Non-pigmented ciliary epithelial cell (primary cell): ENCODE measurements at regions not wholly inside any gene's neighbourhood (a gene's known extent, or its start where the extent isn't known, plus 50 kb on each side); places are given as distances from the start of the nearest gene placed in this dataset.
A peak's percentile ranks its signal among the peaks of the same experiment; 100 is the strongest.
"Not testable (repeated sequence)": the region's sequence is repeated elsewhere in the genome, so short reads cannot be mapped to it uniquely, and the experiment has no call there.

Source experiments
- DNase-seq: peaks from one replicate; pipeline ENCODE4 v3.0.0-alpha.2; 2010; ENCODE audit warnings: low read depth

DNA sequence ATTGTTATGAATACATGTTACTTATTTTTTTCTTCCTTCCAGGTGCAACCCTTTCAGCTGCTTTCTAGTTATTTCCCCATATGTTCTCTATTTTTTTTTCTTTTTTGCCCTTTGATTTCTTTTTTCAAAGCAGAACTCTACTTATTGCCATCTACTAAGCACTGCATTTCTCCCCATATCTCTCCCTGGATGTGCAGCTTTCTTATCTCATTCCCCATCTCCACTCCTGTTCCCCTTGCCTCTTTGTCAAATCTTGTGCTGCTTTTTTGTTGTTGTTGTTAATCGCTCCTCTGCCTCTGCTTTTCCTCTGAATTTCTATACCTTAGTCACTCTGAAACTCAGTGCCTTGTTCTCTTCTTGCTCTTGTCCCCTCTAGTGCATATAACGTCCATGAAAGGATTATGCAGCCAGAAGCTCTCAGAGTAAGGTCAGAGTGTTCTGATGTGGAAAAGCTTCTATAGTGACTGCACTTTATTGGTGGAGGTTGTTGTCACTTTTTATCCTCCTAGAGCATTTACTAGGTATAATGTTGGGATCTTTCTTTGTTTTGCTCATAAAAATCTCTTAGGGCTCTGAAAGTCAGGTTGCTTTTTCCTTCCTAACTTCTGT lies 51.1 kb upstream of the JADE1 start:
- DNase-seq: no peak

- no peak for DNase-seq
Measured at GRCh38 chr4:128757712-128758111, 51.8 kb upstream of the JADE1 start.

- DNase-seq: no peak
Measured at GRCh38 chr4:128751354-128751753, 58.1 kb upstream of the JADE1 start.

DNA sequence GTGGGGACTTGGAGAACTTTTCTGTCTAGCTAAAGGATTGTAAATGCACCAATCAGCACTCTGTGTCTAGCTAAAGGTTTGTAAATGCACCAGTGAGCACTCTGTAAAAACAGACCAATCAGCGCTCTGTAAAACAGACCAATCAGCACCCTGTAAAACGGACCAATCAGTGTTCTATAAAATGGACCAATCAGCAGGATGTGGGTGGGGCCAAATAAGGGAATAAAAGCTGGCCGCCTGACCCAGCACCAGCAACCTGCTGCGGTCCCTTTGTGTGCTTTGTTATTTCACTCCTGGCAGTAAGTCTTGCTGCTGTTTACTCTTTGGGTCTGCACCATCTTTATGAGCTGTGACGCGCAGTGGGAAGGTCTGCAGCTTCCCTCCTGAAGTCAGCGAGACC lies 67.8 kb upstream of the JADE1 start:
- DNase-seq: not testable (repeated sequence)

DNA sequence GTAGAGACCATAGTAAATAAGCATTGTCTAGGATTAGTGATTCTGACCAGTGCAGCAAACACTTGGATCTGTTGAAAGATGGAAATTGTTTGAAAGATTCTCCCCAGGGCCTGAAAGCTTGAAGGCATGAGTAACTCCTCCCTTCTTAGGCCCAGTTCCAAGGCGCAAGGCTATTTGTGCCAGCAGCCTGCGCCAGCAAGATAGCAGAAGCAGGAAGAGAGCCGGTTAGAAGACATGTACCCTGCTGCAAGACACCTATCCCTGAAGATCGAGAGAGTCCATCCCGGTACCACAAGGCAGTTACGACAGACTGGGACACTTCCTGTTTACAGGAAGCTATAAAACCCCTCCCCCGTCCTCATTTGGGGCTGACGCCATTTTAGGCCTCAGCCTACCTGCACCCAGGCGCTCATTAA lies 72.4 kb upstream of the JADE1 start:
- no peak for DNase-seq

GRCh38 chr4:128735714-128736113 lies 73.8 kb upstream of the JADE1 start:
- DNase-seq: no peak

GRCh38 chr4:128728190-128728589 lies 81.3 kb upstream of the JADE1 start:
- DNase-seq: no peak

DNA sequence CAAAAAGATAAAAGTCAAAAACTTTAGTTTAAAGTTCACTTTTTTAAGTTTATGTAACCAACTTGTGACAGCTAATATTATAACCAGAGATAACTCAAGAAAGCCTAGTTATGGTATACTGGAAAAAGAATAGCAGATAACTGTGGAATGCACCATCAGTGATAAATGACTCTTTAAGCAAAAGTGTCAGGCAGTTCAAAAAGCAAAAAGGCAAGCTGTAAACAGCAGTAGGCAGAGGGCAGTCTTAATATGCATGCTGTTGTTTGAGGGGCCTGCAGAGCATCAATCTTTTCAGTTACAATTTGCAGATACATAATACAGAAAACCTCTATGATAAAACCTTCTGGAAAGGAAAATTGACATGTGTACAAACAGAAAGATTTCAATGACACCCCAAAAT lies 81.8 kb upstream of the JADE1 start:
- no peak for DNase-seq

- DNase-seq: no peak
Measured at GRCh38 chr4:128725405-128726055, 84.0 kb upstream of the JADE1 start.

GRCh38 chr4:128722911-128723310 lies 86.6 kb upstream of the JADE1 start:
- DNase-seq: no peak

GRCh38 chr4:128721896-128722295 lies 87.6 kb upstream of the JADE1 start:
- no peak for DNase-seq

DNA sequence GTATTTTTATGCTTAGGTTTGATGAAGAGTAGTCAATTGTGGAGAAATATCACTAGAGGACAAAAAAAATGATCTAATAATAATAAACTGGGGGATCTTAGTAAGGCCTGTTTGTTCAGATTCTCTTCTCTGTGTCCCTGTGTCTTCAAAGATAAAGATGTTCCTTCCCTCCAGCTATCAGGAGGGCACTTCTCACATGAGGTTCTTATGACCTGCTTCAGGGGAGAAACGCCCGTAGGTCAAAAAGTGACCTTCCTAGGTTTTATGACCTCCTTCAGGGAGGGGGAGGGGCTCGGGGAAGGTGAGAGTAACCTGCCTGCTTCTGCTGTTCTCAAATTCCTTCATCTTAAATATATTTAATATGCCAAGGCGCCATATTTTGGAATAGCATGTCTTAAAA lies 89.2 kb upstream of the JADE1 start:
- DNase-seq: no peak

DNA sequence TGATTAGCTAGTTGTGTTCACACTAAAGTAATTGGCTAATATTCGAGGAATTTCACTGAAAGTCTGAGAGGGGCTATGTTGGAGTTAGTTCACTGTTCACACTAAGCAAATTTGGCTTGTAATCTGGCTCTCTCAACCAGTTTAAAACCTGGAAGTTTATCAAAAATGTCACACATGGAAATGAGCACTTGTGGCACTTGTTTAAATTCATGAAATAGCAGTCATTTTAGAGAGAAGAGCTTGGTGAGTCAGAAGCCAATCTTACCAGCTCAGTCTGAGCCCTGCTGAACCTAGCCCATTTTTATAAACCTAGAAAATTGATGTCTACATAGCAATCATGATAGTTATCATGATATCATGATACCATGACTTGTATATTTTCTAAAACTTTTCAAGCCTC lies 90.7 kb upstream of the JADE1 start:
- DNase-seq: no peak

DNA sequence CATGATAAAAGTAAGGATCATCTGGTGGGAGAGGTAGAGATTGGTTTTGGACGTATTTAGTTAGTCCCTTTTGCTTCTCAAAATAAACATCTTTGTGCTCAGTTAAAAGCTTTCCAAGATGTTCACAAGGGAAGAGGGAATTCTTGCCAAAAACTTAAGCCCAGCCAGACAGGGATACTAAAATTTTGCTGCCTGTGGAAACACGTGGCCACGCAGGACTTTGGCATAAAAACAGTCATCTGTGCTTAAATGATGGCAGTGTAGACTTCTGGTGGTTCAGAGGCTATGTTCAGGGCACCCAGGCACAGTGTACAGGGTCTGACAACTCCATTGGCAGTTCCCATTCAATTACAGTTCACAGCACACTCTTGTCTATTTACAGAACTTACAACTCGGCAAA lies 93.2 kb upstream of the JADE1 start:
- no peak for DNase-seq

- DNase-seq: peak; percentile 27
Measured at GRCh38 chr4:128715616-128716015, 93.9 kb upstream of the JADE1 start.

GRCh38 chr4:128711361-128711760 lies 98.1 kb upstream of the JADE1 start:
- DNase-seq: no peak

- no peak for DNase-seq
Measured at GRCh38 chr4:128709268-128709667, 100.2 kb upstream of the JADE1 start.

GRCh38 chr4:128707864-128708263 lies 101.6 kb upstream of the JADE1 start:
- DNase-seq: no peak

DNA sequence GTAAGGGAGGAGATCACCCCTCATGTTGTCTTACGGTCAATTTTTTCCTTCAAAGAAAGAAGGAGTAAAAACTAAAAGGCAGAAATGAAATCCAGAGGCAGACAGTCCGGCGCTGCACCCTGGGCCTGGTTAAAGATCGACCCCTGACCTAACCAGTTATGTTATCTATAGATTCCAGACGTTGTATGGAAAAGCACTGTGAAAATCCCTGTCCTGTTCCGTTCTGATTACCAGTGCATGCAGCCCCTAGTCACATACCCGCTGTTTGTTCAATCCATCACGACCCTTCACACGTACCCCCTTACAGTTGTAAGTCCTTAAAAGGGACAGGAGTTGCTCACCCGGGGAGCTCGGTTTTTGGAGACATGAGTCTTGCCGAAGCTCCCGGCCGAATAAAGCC lies 105.6 kb upstream of the JADE1 start:
- no peak for DNase-seq

DNA sequence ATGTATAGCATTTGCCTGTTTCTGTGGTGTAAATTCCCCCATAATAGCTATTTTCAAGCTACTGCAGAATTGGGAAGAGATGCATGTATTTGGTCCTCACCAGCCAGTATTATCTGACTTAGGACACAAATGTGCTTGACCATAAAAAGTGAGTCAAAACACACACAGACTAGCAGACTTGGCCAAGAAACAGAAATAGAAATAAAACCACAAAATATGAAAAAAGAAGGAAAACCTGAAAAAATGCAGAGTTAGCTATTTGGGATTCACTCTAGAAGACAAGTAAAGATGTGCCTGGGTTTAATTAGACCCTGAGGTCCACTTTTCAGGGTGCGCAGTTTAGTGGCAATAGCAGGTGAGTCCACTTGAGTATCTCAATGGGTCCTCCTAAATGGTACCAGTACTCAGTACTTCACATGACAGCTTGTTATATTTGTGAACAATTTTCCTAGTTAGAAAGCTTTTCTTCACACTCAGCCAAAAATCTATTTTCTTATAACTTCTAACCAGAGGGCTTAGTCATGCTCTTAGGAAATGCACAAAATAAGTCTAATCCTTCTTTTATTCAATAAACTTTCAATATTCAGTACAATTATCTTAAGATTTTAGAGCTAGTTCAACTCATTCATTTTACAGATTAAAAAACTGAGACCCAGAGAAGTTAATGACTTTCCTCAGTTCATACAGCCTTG lies 108.7 kb upstream of the JADE1 start:
- DNase-seq: no peak

GRCh38 chr4:128698386-128698785 lies 111.1 kb upstream of the JADE1 start:
- DNase-seq: no peak

DNA sequence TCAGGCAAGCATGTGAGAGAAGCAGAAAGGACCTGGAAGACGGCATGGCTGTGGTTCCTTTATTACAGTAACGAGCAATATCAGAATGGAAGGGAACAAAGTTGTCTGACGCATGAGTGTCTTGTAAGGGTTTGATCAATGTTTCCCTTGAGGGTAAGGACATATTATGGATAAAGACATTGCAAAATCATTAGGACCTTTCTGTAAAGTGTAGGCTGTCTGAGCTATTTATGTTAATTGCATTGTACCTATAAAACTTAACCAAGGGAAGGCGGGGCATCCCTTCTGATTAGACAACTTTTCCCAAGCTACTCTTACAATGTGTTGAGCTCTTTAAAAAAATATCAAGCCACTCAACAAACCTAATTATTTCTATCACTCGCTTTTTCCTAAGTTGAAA lies 112.2 kb upstream of the JADE1 start:
- DNase-seq: no peak

GRCh38 chr4:128690011-128690410 lies 119.5 kb upstream of the JADE1 start:
- DNase-seq: no peak
